HG02943 (cell line): ENCODE measurements at regions not wholly inside any gene's neighbourhood (a gene's known extent, or its start where the extent isn't known, plus 50 kb on each side); places are given as distances from the start of the nearest gene placed in this dataset.

ENCODE experiments used
- ATAC-seq: cut with Tn5 transposase; IDR thresholded peaks from one replicate; pipeline ENCODE4 v1.9.1; 2021; ENCODE audit warnings: mild to moderate bottlenecking, low read depth, moderate library complexity; ENCODE audit not compliant: unreplicated experiment

DNA sequence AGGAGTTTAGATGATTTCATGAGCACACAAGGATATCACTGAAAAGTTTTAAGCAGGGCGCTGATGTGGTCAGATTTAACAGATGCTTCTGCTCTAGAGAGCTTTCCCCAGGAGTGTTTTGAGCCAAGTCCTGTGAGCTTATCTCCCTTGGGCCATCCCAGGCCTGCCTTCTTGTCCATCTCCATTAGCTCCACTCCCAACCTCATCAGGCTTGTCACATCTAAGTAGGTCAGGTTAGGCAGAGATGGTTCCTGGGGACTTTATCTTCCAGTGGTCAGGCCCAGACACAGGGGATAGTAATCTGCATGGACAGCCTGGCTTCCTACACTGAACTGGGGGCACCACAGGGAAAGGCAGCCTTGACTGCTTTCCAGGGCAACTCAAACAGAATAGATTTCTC lies 145.4 kb upstream of the SRRM4 start:
- ATAC-seq, result no peak

DNA sequence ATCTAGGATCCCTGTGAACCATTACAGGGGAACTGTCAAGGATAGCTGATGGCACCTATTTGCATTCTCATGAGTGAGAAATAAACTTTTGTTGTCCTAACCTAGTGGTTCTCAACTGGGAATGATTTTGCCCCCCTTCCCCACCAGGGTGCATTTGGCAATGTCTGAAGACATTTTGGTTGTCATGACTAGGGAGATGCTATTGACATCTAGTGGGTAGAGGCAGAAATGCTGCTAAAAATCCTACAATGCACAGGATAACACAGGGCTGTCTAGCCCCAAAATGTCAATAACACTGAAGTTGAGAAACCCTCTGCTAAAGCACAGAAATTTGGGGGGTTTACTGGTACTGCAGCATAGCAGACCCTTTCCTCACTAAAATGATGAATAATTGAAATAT lies 140.9 kb upstream of the SRRM4 start:
- no peak for ATAC-seq

DNA sequence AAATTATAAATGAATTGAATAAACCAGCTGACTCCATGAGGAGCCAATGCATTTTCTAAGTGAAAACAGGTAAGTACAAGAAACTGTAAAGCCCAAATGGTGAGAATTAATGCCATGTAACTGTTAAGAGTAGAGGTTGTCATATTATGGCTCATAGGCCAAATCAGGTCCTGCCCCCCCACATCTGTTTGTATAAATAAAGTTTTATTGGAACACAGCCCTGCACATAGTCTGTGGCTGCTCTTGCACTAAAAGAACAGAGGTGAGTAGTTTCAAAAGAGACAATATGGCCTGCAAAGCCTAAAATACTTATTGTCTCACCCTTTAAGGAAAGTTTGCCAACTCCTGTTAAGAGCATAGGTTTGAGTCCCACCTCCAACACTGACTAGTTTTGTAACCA lies 140.5 kb upstream of the SRRM4 start:
- ATAC-seq, result no peak

DNA sequence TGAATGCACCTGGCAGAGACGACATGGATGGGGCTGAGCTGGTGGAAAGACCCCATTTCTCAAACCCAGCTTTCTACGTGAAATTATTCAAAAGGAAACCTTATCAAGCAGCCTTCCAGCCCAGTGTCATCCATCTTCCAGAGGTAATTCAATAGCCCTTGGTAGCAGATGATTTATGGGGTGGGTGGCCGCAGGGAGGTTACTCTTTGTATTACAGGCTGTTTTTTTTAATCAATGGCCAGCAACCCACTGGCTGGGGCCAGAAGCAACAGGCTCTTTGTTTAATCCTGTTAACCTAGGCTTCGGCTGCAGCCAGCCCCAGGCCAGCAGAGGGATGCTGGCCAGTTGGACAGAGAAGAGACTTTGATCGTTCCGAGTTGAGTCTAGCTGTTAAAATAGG lies 139.8 kb upstream of the SRRM4 start:
- ATAC-seq, result no peak

DNA sequence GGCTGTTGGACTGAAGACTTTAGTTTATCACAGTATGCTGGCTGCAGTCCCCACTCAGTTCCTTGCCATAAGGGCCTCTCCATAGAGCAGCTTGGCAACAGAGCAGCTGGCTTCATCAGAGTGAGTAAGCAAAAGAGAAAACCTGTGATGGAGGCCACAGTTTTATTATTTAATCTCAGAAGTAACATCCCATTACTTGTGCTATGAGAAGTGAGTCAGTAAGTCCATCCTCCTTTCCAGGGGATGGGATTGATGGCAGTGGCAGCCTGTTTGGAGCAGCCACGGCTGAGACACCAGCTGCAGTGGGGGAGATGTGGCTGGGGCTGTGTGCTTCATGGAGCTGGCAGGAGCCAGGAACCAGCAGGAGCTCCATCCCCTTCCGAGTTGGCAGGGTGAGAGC lies 138.5 kb upstream of the SRRM4 start:
- ATAC-seq, result no peak

DNA sequence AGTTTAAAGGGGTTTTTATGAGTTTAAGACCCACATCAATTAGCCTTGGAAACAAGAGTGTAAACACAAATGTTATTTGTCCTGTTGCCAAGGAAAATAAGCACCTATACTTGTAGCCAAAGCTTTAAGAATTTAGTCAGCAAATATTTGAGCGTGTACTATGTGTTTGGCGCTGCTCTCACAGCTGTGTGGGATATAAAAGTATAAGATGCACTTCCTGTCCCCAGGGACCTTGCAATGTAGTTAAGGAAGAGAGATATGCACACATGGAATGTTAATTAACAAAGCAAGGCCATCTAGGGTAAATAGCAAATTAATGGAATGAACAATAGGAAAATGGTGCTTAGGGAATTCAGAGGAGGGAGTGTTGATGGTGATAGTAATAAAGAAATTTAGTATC lies 134.9 kb upstream of the SRRM4 start:
- ATAC-seq, result no peak

DNA sequence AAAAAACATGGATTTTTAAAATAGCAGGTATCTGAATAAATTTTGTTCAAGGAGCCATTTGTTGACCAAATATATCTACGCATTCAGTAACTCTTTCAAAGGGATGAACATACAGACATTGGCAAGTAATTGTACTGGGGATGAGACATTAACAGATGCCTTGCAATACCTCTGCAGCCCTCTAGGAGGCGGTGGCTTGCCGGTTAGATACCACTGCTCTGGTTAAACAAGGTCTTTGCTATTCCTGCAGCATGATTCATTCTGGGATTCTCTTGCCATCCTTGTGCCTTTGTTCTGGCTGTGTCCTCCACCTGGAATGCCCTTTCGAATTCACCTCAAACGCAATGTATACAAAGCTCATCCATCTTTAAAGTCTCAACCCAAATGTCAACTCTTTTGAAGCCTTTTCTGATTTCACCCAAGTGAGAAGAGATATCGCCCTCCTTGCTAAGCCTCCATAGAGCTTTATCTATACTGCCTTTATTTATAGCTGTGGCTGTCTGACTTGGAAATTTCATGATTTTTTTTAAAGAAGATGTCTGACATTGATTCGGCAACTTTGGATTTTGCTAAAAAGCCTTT lies 131.0 kb upstream of the SRRM4 start:
- ATAC-seq, result no peak

DNA sequence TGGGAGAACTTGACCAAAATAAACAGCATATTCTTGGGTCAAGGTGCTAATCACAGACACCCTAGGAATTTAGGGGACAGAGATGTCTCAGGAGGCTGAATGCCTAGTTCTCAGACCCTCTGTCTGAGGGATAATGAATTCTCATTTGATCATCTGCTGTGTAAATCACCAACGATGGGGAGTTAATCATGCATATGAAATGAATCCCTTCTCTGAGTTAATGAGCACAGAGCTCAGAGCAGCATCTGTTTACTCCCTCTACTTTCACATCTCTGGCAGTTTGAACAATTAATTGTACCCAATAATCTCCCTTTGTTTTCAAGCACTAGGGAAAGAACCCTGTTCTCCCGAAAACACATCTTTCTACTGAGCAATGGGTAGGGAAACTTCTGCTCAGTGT lies 129.4 kb upstream of the SRRM4 start:
- no peak for ATAC-seq

DNA sequence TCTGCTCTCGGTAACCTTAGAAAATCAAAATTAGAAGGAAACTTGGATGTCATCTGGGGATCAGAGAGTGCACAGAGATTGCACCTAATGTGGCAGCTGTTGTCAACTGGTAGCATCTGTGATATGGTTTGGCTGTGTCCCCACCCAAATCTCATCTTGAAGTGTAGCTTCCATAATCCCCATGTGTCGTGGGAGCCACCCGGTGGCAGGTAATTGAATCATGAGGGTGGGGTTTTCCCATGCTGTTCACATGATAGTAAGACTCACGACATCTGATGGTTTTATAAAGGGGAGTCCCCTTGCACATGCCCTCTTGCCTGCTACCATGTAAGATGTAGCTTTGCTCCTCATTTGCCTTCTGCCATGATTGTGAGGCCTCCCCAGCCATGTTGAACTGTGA lies 127.7 kb upstream of the SRRM4 start:
- no peak for ATAC-seq

DNA sequence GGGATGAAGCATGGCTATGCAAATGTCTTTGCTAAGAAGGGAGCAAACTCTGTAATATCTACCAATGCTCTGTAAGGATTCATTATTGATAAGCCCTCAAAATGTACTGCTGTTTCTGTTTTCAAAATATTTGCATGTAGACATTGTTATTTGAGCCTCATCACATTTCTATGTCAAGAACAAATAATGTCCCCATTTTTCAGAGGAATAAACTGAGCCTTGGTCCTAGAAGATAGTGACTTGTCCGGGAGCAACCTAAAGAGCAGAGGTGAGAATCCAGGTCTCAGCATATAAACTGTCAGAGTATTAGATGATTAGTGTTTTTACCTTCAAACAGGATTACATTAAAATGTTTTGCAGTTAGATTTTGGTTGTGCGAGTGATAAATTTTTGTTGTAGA lies 125.5 kb upstream of the SRRM4 start:
- ATAC-seq, result no peak

DNA sequence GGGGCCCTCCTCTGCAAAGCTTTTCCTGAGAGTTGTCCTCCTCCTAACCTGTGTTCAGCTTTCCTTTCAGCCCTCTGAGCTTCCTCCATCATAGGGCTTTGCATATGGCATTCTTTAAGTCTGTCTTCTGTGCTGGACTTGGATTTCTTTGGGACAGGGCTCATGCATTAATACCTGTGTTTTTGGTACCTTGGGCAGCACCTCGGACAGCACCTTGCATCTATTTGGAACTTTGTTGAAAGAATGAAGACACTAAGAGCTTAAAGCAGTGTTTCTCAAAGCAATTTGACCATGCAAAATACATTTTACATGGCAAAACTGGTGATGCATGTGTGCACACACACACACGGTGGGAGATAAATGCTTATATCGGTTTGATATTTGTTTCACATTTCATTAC lies 115.0 kb upstream of the SRRM4 start:
- no peak for ATAC-seq

DNA sequence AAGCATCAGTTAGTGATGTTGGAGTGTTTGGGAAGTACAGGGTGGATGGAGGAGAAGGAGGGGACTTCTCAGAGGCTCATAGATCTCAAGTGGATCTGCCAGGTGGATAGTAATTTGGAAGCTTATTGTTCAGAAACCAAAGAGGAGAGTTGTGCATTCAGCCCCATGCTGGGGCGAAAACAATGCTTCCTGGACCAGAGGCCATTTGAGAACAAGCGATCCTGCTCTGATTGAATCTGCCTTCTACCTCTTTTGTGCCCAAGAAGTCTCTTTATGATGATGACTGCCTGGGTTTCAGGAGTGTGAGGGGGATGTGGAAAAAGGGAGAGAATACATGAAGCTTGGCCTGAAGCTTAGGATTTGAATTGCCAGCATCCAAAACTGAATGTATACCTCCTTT lies 110.8 kb upstream of the SRRM4 start:
- no peak for ATAC-seq

DNA sequence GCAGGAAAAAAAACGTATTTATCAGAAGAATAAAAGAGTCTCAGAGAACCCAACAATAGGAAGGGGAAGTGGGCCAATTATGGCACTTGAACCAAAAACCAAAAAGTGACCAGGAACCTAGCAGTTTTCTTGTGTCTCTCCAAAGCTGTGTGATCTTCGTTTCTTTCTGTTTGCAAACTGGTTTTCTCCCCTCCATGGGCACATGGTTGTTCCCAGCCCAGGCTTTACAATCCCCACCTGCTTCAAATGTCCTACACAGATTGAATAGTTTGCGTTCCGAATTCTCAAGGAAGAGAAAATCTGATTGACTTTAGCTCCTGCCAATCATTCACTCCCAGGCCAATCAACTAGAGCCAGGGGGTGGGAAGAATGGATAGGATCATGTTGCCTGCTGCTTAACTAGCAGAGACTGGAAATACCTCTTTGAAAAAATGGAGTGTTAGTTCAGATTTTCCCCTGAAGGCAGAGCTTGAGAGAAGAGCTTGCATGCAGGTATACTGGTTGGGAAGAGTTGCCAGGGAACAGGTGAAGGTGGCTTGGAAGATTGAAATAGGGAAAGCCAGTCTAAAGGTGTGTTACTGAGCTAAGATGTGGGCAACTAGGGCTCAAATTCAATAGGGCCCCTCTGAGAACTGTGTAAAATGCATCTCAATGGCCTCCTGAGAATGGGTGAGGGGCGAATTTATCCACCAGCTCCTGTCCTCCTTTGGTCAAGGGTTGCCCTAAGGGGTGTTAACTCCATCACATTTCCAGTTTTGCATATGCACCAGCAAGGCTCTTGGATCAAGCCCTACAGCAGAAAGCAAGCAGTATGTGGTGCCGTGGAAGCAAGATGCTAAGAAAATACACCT lies 106.4 kb upstream of the SRRM4 start:
- ATAC-seq, result no peak

DNA sequence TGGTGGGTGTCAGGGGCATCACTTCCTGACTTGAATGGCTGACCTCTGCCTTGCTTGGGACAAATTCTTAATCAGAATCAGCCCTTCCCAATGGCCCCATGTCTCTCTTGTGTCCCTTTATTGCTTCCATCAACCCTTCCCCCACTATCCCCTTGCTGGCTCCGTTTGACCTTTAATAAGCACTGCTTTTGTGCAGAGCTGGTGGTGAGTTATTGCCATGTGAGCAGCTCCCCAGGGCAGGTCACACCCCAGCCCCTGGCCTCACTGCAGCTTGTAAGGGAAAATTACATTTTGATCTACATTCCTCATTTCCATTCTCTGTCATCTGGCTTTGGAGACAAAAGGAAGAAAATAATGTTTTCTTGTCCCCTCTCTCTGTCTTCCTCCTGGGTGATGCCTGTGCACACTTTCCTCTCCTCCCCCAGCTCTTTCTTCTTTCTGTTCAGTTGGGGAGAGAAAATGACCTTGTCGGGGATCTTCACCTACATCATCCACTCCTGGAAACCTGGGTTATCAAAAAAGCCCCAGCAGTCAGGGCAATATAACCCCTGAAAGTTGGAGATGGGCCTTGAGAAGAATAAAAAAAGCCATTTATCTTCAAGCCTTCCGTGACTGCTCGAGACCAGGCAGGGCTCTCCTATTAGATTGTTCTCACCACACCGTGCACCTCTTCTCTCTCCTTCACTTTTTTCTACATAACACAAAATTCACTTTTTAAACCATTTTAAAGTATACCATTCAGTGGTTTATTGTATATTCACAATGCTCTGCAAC lies 100.4 kb upstream of the SRRM4 start:
- ATAC-seq, result no peak

DNA sequence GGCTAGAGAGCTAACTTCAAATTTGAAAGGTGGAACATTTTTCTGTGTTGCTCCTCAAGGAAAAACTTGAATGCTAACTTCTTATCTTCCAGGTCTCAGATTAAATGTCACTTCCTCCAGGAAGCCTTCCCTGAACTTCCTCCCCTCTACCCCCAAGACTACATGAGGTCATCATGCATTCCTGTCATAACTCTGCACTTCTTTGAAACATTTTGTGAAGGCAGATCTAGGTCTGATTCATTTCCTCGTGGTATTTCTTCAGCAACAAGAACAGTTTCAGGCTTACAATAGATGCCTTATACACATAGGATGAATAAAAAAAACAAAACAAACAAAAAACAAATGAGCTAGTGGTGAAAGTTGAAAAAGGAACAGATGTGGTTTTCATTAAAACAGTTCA lies 97.1 kb upstream of the SRRM4 start:
- ATAC-seq, result no peak

DNA sequence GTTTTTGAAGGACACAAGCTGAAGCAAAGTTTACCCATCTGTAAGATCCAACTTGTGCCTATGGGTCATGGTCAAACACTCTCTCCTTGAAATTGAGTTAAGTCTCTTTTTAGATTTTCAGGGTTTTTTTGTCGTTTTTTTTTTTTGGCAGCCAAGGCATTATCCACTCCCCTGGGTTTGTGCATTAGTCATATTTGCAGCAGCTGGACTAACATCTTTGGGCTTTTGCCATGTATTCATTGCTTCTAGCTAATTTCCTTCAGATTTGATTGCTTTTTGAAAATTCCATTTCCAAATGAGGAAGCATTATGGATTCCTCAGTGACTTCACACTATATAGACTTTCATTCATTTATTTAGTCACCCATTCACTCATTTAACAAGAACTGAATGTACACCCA lies 80.3 kb upstream of the SRRM4 start:
- ATAC-seq, result no peak

DNA sequence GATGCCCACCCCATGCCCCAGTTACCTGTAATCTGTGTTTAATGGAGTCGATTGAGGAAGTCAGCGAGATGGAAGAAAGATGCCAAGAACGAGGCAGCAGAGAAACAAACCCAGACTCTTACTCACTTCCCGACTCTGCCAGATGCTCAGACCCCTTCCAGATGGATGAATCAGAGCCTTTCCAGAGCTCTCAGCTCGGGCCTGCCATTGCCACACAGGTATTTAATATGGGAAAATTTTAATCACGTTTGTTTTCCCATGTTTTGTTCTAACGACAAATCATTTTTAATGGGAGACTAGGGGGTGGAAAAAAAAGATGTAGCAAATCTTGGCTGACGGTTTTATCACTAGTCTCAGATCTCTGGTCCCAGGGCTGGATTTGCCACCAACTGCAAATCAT lies 72.5 kb upstream of the SRRM4 start:
- no peak for ATAC-seq

DNA sequence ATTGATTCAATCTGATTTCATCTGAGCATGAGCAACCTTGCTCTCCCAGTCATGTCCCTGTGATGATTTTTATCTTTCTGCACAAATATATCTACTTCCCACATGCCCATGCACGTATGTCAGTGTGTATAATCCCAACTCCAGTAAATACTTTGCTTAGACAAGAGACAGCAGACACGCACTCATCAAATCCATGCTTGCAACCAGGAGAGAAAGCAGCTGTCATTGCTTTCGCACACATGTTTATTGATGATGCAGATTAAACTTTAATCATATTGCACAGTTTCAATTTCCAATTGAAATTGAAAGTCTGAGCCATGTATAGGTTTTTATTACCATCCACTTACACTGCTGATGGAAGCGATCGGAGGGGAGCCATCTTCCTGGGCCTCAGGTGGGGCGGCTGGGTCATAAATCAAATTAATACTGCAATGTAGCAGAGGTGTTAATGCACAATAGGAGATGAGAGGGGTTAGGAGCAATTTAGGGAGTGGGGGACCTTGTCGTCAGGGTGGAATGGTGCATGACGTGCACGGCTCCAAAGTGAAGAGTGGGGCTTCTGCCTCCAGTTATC lies 68.6 kb upstream of the SRRM4 start:
- no peak for ATAC-seq

DNA sequence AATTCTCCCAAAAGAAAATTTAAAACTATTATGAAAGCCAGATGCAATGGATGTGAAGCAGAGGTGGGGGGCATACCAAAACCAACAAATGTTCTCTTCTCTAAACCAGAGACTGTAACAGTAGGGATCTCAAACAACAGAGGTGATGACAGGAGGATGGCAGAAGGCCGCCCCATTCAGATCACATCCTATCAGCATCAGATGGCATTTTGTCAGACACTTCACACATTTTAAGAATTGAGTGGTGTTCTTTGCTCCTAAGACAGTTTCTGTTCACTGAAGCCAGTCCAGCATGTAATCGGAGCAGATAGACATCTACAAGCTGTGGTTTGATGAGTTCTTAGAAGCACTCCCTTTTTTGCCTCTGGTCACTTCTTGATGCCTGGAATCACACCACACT lies 59.6 kb upstream of the SRRM4 start:
- no peak for ATAC-seq

DNA sequence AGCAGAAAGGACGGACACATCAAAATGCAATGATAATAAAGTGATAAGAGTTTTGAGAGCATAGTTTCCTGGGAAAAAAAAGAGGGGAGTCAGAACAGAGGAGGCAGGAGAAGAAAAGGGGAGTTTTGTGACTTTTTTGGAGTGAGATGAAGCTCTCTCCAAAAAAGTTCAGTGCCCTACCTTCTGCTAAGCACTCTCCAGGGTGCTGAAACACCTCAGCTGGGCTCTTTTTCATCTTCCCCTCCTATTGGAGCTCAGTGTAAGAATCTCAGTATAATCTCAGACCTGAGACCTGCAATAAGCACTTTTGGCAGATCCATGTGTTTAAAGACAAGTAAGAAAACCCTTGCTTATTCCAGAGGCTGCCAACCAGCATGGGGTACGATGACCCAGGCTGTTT lies 58.9 kb upstream of the SRRM4 start:
- ATAC-seq, result no peak

DNA sequence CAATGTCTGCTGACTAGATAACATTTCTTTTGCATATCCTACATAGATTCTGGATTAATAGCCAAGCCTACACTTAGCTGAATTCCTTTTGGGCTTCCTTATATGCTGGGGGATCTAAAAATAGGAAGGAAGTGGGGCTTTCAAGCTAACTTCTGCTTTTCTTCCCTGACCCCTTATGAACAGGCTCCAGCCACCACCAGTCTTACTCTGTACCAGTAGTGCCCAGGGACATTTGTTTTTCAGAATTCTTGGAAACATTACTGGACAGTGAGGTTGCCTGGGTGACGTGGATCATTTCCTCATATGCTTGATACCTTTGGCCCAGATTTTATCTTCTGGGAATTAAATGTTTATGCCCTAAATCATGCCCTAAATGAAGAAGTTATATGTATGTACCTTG lies 55.9 kb upstream of the SRRM4 start:
- no peak for ATAC-seq
